GM12878 (cell line): ENCODE measurements at regions not wholly inside any gene's neighbourhood (a gene's known extent, or its start where the extent isn't known, plus 50 kb on each side); places are given as distances from the start of the nearest gene placed in this dataset.

Experiments
- ASH2L ChIP-seq: fragments of 300-600, 200-600 bp; sonication (generic); IDR thresholded peaks from 2 replicates; pipeline ENCODE4 v1.6.1; 2017; ENCODE audit warnings: low read depth, mild to moderate bottlenecking, borderline replicate concordance
- BRCA1 ChIP-seq: IDR thresholded peaks from 2 replicates; pipeline ENCODE4 v1.6.1; 2011; ENCODE audit warnings: low read depth, low read length, improper control_type of control experiment
- CTCF ChIP-seq, 3 experiments: IDR thresholded peaks in 2 of 3; conservative IDR thresholded peaks in 1 of 3; 2 replicates each; pipeline ENCODE4 v1.5.1; 2011; ENCODE audit warnings: low read depth in 3 of 3, low read length in 3 of 3, mild to moderate bottlenecking in 3 of 3, control low read depth in 2 of 3, moderate library complexity in 2 of 3, inconsistent platforms in 1 of 3, mixed read lengths in 1 of 3; ENCODE audit not compliant: control insufficient read depth in 2 of 3, insufficient read depth in 1 of 3; ENCODE audit errors: extremely low read depth in 1 of 3
- ESRRA ChIP-seq: IDR thresholded peaks from 2 replicates; pipeline ENCODE4 v1.6.1; 2012; ENCODE audit warnings: mild to moderate bottlenecking, low read length, improper control_type of control experiment
- EZH2 ChIP-seq: IDR thresholded peaks from 2 replicates; pipeline ENCODE4 v1.6.1; 2012; ENCODE audit warnings: low read depth, mild to moderate bottlenecking, control low read depth, inconsistent platforms, low read length, borderline replicate concordance; ENCODE audit not compliant: control insufficient read depth
- HDGF ChIP-seq: fragments of 450-650 bp; IDR thresholded peaks from 2 replicates; pipeline ENCODE4 v1.6.1; 2016; ENCODE audit warnings: antibody characterized with exemption
- MAX ChIP-seq: IDR thresholded peaks from 2 replicates; pipeline ENCODE4 v1.6.1; 2012; ENCODE audit warnings: low read depth, low read length, improper control_type of control experiment
- NFYB ChIP-seq: IDR thresholded peaks from 2 replicates; pipeline ENCODE4 v1.6.1; 2011; ENCODE audit warnings: low read depth, mild to moderate bottlenecking, low read length, improper control_type of control experiment, moderate library complexity; ENCODE audit not compliant: insufficient read depth
- POU2F2 ChIP-seq: IDR thresholded peaks from 3 replicates; pipeline ENCODE4 v1.6.1; 2011; ENCODE audit warnings: low read depth, mild to moderate bottlenecking, low read length, borderline replicate concordance
- RFX5 ChIP-seq: IDR thresholded peaks from 2 replicates; pipeline ENCODE4 v1.6.1; 2011; ENCODE audit warnings: low read depth, low read length, improper control_type of control experiment
- SMC3 ChIP-seq: IDR thresholded peaks from 2 replicates; pipeline ENCODE4 v1.6.1; 2011; ENCODE audit warnings: low read length, improper control_type of control experiment, borderline replicate concordance
- TAF1 ChIP-seq: IDR thresholded peaks from 2 replicates; pipeline ENCODE4 v1.6.1; 2011; ENCODE audit warnings: mild to moderate bottlenecking, low read depth, low read length, borderline replicate concordance
- TF ChIP-seq, protein P1 (sequence below): fragments of 450-650 bp; IDR thresholded peaks from 2 replicates; pipeline ENCODE4 v1.6.1; 2014; ENCODE audit warnings: mild to moderate bottlenecking

DNA sequence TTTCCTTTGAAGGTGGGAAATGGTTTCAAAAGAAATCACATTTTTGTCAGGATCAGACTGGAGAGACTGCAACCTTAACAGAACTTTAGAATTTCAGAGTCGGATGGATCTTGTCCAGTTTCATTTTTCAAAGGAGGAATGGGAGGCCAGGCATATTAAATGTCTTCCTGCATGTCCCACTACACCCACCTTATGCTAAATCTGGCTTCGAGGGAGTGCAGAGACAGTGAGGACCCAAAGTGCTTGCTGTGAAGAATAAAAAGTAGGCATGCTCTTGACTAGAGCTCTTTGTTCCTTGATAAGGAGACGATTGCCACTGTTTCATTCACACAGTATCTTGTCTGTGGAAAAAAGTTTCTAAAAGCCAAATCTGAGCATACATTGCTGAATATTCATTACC is 197.6 kb downstream of the SLC4A3 start:
- TF ChIP-seq SMC3 = no peak
- TF ChIP-seq ASH2L = no peak
- TF ChIP-seq NFYB = no peak
- TF ChIP-seq MAX = no peak
- no peak for TF ChIP-seq HDGF
- no peak for TF ChIP-seq CTCF (IDR thresholded peaks at IDR 0.05 in 2 of 3, conservative IDR thresholded peaks at IDR 0.05 in 1 of 3; ENCODE audit: control insufficient read depth in 2 of 3, extremely low read depth in 1 of 3, insufficient read depth in 1 of 3, low read depth in 3 of 3, low read length in 3 of 3)
- TF ChIP-seq, protein P1, sequence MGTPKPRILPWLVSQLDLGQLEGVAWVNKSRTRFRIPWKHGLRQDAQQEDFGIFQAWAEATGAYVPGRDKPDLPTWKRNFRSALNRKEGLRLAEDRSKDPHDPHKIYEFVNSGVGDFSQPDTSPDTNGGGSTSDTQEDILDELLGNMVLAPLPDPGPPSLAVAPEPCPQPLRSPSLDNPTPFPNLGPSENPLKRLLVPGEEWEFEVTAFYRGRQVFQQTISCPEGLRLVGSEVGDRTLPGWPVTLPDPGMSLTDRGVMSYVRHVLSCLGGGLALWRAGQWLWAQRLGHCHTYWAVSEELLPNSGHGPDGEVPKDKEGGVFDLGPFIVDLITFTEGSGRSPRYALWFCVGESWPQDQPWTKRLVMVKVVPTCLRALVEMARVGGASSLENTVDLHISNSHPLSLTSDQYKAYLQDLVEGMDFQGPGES = no peak
- TF ChIP-seq BRCA1 = no peak
- TF ChIP-seq ESRRA = no peak
- no peak for TF ChIP-seq RFX5
- no peak for TF ChIP-seq TAF1
- no peak for TF ChIP-seq POU2F2
- no peak for TF ChIP-seq EZH2
